ENCODE measurements at regions not wholly inside any gene's neighbourhood (a gene's known extent, or its start where the extent isn't known, plus 50 kb on each side); places are given as distances from the start of the nearest gene placed in this dataset.
"Not testable (repeated sequence)": the region's sequence is repeated elsewhere in the genome, so short reads cannot be mapped to it uniquely, and the experiment has no call there.

- no peak for DNase-seq (ENCODE audit: low spot score)
Observed at GRCh38 chr1:80221319-80221718, 1214.8 kb upstream of the ADGRL4 start.

GRCh38 chr1:80218112-80218511 lies 1211.6 kb upstream of the ADGRL4 start:
- DNase-seq (ENCODE audit: low spot score), result peak; percentile 47

- peak; percentile 54 for DNase-seq (ENCODE audit: low spot score)
Observed at GRCh38 chr1:80217377-80217986, 1211.0 kb upstream of the ADGRL4 start.

- DNase-seq (ENCODE audit: low spot score), result no peak
Observed at GRCh38 chr1:80214888-80215540, 1208.5 kb upstream of the ADGRL4 start.

GRCh38 chr1:80212948-80213347 lies 1206.4 kb upstream of the ADGRL4 start:
- DNase-seq (ENCODE audit: low spot score), result no peak

GRCh38 chr1:80211691-80212380 lies 1205.3 kb upstream of the ADGRL4 start:
- no peak for DNase-seq (ENCODE audit: low spot score)

GRCh38 chr1:80202118-80202517 lies 1195.6 kb upstream of the ADGRL4 start:
- DNase-seq (ENCODE audit: low spot score), result no peak

- DNase-seq (ENCODE audit: low spot score), result no peak
Observed at GRCh38 chr1:80194221-80194620, 1187.7 kb upstream of the ADGRL4 start.

- no peak for DNase-seq (ENCODE audit: low spot score)
Observed at GRCh38 chr1:80181418-80181817, 1174.9 kb upstream of the ADGRL4 start.

- DNase-seq (ENCODE audit: low spot score), result no peak
Observed at GRCh38 chr1:80171631-80172030, 1165.1 kb upstream of the ADGRL4 start.

GRCh38 chr1:80170811-80171485 lies 1164.4 kb upstream of the ADGRL4 start:
- no peak for DNase-seq (ENCODE audit: low spot score)

- no peak for DNase-seq (ENCODE audit: low spot score)
Observed at GRCh38 chr1:80164150-80164549, 1157.6 kb upstream of the ADGRL4 start.

GRCh38 chr1:80163686-80164085 lies 1157.2 kb upstream of the ADGRL4 start:
- no peak for DNase-seq (ENCODE audit: low spot score)

GRCh38 chr1:80158771-80159170 lies 1152.2 kb upstream of the ADGRL4 start:
- no peak for DNase-seq (ENCODE audit: low spot score)

- no peak for DNase-seq (ENCODE audit: low spot score)
Observed at GRCh38 chr1:80158266-80158665, 1151.7 kb upstream of the ADGRL4 start.

GRCh38 chr1:80155371-80155770 lies 1148.8 kb upstream of the ADGRL4 start:
- DNase-seq (ENCODE audit: low spot score), result peak; percentile 3

- no peak for DNase-seq (ENCODE audit: low spot score)
Observed at GRCh38 chr1:80154176-80154575, 1147.6 kb upstream of the ADGRL4 start.

GRCh38 chr1:80153762-80154161 lies 1147.2 kb upstream of the ADGRL4 start:
- DNase-seq (ENCODE audit: low spot score), result no peak

- no peak for DNase-seq (ENCODE audit: low spot score)
Observed at GRCh38 chr1:80143361-80143760, 1136.8 kb upstream of the ADGRL4 start.

- not testable (repeated sequence) for DNase-seq (ENCODE audit: low spot score)
Observed at GRCh38 chr1:80137946-80138602, 1131.5 kb upstream of the ADGRL4 start.

GRCh38 chr1:80113168-80114038 lies 1106.9 kb upstream of the ADGRL4 start:
- DNase-seq (ENCODE audit: low spot score), result no peak

Data from SK-N-DZ (cell line).